Mucosa of descending colon (tissue), 3 donors: ENCODE measurements at regions not wholly inside any gene's neighbourhood (a gene's known extent, or its start where the extent isn't known, plus 50 kb on each side); places are given as distances from the start of the nearest gene placed in this dataset.

Experiments used
- ATAC-seq: fragments of 200-7000 bp; cut with Tn5 transposase; one replicate; pipeline ENCODE4 v1.9.1; 2020; ENCODE audit warnings: mild to moderate bottlenecking, moderate library complexity
- DNase-seq, 3 donors: peaks; one replicate each; pipeline ENCODE4 v3.0.0-alpha.2; 2020
- H3K36me3 ChIP-seq: fragments of 200-600 bp; one replicate; pipeline ENCODE4 v1.8.0; 2021; ENCODE audit warnings: low read depth, mild to moderate bottlenecking
- H3K4me1 ChIP-seq: fragments of 200-600 bp; one replicate; pipeline ENCODE4 v1.8.0; 2021; ENCODE audit warnings: low read depth, mild to moderate bottlenecking
- H3K4me3 ChIP-seq: fragments of 200-600 bp; one replicate; pipeline ENCODE4 v1.8.0; 2021; ENCODE audit warnings: mild to moderate bottlenecking
- H3K9me3 ChIP-seq: fragments of 200-600 bp; one replicate; pipeline ENCODE4 v1.8.0; 2021; ENCODE audit warnings: mild to moderate bottlenecking
- intact Hi-C, 2 donors: fragments of 100-400 bp; cut with DNase I in 1 of 2; cut with micrococcal nuclease in 1 of 2; formaldehyde crosslinking; loops; one replicate each; pipeline versions ENCODE4 v1.11.0 to v1.11.1; 2022; cut with DNase I, micrococcal nuclease
- TF ChIP-seq, protein P1 (sequence below): fragments of 200-600 bp; IDR thresholded peaks from one replicate; pipeline ENCODE4 v1.8.0; 2022; ENCODE audit warnings: antibody characterized with exemption, mild to moderate bottlenecking
- donor health status: DM: no; HTN: no; CAD: no; lungs with moderate emphysema.
- donor health status: DM: no; HTN: no; CAD: no.
- donor health status: DM: no; HTN: yes; CAD: no.

- H3K36me3 ChIP-seq: no peaks in the 10 kb centered on the region
- ATAC-seq (no peak), DNase-seq (no peak)
- no peaks in the 10 kb centered on the region for H3K4me1 ChIP-seq
- H3K9me3 ChIP-seq: no peaks in the 10 kb centered on the region
- intact Hi-C loops: no loop called here
- TF ChIP-seq, protein P1, sequence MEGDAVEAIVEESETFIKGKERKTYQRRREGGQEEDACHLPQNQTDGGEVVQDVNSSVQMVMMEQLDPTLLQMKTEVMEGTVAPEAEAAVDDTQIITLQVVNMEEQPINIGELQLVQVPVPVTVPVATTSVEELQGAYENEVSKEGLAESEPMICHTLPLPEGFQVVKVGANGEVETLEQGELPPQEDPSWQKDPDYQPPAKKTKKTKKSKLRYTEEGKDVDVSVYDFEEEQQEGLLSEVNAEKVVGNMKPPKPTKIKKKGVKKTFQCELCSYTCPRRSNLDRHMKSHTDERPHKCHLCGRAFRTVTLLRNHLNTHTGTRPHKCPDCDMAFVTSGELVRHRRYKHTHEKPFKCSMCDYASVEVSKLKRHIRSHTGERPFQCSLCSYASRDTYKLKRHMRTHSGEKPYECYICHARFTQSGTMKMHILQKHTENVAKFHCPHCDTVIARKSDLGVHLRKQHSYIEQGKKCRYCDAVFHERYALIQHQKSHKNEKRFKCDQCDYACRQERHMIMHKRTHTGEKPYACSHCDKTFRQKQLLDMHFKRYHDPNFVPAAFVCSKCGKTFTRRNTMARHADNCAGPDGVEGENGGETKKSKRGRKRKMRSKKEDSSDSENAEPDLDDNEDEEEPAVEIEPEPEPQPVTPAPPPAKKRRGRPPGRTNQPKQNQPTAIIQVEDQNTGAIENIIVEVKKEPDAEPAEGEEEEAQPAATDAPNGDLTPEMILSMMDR: no peak
- no peak overlapping the region for H3K4me3 ChIP-seq
Observed at GRCh38 chr2:239475161-239476028, 74.6 kb upstream of the HDAC4 start.

GRCh38 chr2:239473211-239473805 is 72.5 kb upstream of the HDAC4 start:
- no peaks in the 10 kb centered on the region for H3K36me3 ChIP-seq
- TF ChIP-seq, protein P1: no peak
- DNase-seq (no peak), ATAC-seq (no peak)
- intact Hi-C loops: no loop called here
- H3K4me3 ChIP-seq: no peak overlapping the region
- no peaks in the 10 kb centered on the region for H3K4me1 ChIP-seq
- no peaks in the 10 kb centered on the region for H3K9me3 ChIP-seq

DNA sequence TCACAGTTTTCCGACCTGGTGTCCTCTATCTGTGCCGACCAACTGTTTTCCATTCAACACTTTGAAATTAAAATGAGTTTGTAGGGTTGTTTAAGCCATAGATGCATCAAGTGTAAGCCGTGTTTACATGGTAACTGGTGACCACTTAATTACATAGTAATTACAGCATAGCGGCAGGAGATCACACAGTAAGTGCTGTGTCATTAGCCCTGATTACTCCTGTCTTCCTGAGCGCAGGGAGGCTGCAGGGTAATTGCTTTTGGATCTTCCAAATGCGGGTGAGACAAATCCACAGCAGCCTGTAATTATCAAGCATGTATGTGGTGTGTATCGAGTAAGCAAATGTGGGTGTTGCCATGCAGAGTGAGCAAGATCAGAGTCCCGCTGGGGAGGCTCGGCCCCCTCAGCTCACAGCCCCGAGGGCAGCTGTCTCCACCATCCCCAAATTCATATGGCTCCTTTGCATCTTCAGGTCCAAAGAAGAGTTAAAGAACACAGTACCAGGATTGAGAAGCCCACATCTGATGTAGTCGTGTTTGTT is 71.5 kb upstream of the HDAC4 start:
- H3K36me3 ChIP-seq: no peaks in the 10 kb centered on the region
- H3K4me3 ChIP-seq: no peak overlapping the region
- DNase-seq (no peak), ATAC-seq (no peak)
- H3K9me3 ChIP-seq: no peaks in the 10 kb centered on the region
- no peaks in the 10 kb centered on the region for H3K4me1 ChIP-seq
- TF ChIP-seq, protein P1: no peak
- intact Hi-C loops: no loop called here

DNA sequence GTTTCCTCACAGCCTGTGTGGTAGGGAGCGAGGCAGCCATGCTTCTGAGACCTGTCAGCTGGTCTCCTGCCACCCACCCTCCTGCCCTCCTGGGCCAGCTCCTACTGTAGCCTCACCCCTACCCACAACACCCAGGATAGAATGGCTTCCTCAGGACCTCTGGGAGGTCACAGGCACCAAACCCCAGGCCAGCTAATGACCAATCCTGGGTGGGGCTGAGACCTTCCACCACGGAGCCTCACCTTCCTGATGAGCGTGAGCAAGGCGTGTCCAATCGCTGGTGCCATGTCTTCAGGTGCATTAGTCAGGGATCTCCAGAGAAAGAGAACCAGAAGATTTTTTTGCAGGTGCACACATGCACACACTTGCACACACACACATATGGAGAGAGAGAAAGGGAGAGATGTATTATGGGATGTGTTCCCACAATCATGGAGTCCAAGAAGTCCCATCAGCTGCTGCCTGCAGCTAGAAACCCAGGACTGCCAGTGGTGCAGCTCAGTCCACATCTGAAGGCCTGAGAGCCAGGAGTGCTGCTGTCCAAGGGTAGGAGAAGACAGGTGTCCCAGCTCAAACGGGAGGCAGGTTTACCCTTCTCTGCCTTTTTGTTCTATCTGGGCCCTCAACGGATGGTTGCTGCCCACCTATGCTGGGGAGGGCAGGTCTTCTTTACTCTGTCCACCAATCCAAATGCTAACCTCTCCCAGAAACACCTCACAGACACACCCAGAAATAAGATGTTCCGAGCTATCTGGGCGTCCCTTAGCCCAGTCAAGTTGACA is 70.4 kb upstream of the HDAC4 start:
- H3K4me3 ChIP-seq: no peak overlapping the region
- TF ChIP-seq, protein P1: no peak
- no peaks in the 10 kb centered on the region for H3K9me3 ChIP-seq
- no peaks in the 10 kb centered on the region for H3K36me3 ChIP-seq
- no peak for DNase-seq
- no peaks in the 10 kb centered on the region for H3K4me1 ChIP-seq
- no peak for ATAC-seq
- intact Hi-C loops: no loop called here

DNA sequence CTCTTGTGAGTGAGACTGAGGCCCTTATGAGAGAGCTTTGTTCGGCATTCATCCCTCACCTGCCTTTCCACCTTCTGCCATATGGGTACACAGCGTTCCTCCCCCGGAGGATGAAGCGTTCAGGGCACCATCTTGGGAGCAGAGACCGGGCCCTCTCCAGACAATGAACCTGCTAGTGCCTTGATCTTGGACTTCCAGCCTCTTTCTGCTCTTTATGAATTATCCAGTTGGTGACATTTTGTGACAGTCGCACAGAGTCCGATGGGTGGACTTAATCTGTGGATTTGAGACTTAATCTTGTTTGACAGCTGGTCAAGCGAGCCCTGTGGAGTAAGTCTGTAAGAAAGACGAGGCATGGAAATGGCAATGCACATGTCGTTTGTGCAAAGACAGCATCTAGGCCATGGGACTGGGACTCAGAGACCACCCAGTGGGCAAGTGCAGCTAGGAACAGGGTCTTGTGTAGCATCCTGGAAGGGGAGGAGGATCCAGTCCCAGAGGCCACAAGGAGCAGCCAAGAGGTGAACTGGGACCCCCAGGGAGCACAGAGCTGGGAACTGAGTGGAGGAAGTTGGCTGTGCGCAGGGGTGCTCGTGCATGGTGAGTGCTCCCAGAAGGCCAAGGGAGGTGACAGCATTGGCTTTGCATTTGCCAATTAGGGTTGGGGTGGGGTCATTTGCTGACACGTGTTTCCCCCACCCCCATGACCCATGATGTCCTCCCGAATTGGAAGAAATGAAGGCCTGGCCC is 69.5 kb upstream of the HDAC4 start:
- intact Hi-C loops: no loop called here
- Histone ChIP-seq H3K9me3 (no peaks in the 10 kb centered on the region), H3K36me3 (no peaks in the 10 kb centered on the region), H3K4me3 (no peak overlapping the region), H3K4me1 (no peaks in the 10 kb centered on the region)
- ATAC-seq: no peak
- TF ChIP-seq, protein P1: no peak
- no peak for DNase-seq
